Stimulated activated CD4-positive, alpha-beta T cell treated with anti-CD3 and anti-CD28 coated beads, Interleukin-12 subunit alpha, Interleukin-12 subunit beta, amount 100 ng/mL, for 4 hours (primary cell): ENCODE measurements at regions not wholly inside any gene's neighbourhood (a gene's known extent, or its start where the extent isn't known, plus 50 kb on each side); places are given as distances from the start of the nearest gene placed in this dataset.
A peak's percentile ranks its signal among the peaks of the same experiment; 100 is the strongest.

Experiments used
- DNase-seq: peaks from one replicate; pipeline ENCODE4 v3.0.0-alpha.2; 2020

DNA sequence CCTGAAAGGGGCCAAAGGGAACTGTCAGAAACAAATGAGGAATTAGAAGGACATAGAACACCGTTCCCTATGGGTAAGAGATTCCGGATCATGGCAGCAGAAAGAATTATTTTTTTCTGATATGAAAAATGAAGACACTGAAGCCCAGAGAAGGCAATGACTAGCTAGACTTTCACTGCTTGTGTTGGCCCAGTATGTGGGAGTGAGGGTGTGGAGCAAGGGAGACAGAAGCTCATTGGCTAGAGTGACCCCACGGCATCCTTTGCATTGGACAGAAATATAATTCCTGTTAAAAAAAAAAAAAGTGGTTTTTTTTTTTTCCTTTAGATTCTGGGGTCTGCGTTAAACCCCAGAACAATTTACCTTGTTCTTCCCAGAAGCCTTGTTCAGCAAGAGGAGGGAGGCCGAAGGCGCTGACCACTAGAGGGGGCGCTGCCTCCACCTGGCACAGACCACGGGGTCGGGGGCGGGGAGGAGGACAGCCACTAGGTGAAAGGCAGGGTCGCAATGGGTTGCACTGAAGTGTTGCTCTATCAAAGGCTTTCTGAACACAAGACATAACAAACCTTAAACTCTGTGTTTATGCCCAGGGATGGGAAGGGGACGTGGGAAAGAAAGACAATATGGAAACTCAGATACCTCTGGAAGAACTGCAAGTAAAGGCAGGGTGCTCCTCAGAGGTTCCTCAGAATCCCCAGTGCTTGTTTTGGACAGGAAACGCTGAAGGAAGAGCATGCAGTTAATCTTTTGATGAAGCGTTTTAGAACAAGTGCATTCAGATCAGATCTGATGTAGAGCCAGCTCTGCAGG, 156.8 kb downstream of the KCNA5 start:
- peak; percentile 3 for DNase-seq

DNA sequence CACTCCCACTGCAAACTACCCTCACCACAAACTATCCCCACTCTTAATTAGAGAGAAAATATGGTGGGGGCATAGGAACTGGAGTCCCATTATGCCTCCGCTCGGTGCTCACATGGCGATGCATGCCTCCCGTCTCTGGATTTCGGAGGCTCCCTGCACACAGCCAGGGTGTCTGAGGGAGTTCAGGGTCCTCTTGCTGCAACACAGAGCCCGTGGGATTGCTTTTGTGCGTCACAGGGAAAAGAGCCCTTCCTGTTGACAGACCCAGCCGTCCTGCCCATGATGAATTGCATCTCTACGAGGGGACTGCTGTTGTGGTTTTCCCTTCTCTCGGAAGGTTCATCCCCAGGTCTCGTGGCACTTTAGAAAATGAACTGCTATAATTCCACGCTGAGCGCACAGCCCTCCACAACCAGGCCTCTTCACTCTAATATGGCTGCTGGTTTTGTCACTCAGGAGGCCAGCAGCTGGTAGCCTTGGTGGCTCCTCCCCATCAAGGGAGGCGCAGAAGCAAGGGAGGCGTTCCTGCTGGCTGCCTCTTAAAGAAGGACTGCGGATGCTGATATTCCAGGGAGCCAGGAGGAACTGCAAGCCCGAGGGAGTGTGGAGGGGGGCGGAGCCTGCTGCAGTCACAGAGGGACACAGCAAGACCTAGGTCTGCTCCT, 158.0 kb downstream of the KCNA5 start:
- DNase-seq, result no peak

DNA sequence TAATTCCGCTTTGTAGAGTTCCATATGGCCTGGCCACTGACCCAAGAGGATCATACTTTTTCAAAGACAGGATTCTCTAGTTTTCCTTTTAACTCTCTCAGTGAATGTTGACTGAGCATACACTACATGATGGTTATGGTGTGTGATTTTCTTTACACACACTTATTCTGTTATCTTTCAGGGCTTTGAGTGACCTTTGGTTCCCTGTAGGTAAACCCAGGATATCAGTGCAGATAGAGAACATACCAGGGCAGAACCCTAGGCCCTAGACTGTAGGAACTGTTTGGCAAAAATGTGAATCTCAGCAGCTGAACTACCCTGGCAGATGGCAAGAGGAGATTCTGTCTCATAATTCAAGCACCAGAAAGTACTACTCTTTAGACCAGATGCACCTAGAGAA, 159.6 kb downstream of the KCNA5 start:
- DNase-seq, result no peak

DNA sequence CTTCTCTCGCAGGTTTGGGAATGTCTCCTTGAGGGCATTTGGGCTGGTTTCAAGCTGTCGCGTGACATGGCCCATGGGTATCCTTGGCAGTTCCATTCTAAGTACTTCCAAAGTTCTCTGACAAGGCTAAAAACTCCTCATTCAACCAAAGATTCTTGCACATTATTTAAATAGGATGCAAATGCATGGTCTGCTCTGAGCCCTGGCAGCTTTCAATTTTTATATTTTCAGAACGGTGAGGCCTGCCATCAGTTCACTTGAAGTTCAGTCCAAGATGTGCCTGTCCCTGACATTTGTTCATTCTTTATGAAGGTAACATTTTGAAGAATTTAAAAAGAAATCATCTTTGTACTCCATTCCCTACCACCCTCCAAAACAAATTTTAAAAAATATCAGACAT, 160.0 kb downstream of the KCNA5 start:
- no peak for DNase-seq

DNA sequence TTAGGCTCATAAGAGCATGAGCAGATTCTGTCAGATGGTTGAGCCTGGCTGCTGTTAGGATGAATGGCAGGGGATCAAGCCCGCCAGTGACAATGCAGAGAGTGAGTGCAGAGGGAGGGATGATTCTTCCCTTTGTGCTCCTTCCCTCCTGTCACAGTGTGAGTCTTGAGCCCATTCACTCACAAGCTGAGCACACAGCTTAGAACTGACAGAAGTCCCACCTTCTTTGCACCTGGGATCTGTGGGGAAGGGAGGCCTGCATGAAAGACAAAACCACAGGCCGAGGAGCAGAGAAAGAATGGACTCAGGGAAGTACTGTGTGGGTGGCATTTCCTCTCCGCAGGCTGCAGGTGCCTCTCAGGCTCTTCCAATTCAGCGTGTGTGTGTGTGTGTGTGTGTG, 160.6 kb downstream of the KCNA5 start:
- DNase-seq, result no peak

DNA sequence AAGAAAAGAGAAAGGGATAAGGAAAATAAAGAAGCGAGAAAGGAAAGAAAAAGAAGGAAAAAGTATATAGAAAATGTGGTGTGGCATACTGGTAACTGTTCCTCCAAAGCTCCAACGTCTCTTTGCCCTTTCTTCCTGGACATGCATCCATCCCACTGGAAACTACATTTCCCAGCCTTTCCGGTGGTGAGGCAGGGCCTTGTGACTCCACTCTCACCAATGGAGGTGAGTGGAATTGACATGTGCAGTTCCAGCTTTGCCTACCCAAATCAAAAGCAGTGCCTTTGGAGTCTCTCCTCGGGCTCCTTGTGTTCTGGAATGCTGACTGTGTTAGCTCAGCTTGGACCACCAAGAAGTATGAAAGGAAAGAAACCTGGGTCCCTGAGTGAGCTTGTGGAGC, 161.2 kb downstream of the KCNA5 start:
- no peak for DNase-seq

DNA sequence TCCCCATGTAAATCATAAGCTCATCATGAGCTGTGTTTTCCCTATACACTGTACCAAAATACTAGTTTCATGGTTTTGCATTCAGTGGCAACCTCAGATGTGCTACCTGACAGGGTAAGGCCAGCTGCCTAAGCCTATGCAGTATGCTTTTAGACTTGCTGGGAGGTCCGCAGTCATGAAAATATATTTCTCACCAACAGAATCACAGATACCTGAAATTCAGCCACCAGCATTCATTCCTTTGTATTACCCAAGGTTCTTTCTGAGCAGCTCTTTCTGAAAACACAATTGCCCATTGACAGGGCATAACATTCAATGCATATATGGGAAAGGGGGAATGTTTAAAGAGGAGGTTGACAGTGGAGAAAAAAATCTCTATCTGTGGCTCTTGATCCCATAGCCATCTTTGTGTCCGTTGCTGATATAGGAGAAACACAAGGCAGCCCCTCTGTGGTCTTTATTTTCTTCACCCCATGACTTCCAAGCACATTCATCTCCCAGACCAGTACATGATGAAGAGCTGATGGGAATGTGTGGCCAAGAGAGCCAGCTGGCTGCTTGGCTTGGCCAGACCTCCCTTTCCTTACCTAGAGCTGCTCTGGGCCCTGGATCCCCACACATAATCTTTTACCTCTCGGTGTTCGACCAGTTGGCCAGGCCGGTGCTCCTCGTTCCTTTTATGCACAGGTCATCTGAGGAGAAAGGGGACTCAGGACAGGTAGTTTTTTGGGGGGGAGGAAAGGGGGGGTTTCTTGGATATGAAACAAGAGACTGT, 162.9 kb downstream of the KCNA5 start:
- DNase-seq, result no peak

DNA sequence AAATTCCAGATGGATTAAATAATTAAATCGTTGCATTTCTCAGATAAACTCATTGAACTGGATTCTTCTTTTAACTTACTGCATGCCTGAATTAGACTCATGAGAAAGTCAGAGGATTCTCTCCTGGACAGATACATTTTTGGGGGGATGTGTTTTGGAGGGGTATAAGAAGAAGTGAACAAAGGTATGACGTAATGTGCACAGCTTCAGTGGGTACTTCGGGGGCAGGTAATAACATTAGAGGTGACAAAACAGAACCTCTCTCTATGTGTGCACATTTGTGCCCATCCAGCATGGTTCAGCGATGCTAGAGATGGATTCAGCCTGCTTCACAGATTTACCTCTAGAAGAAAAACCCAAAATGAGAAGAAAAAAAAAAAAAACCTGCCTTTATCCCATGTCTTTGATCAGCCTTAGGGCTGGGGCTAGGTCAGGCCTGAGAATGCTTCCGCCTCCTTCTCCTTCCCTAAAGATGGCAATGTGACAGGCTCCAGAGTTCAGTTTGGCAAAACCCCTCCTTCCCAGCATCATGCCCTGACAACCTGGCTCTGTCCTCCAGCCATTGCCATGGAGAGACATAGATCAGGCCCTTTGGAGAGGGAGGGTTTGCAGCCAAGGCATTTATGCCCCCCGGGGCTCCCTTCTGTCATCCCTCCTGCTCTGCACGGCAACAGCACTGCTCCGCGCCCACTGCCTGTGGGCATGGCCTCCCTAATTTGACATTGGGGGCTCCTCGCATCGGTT, 166.7 kb downstream of the KCNA5 start:
- no peak for DNase-seq

DNA sequence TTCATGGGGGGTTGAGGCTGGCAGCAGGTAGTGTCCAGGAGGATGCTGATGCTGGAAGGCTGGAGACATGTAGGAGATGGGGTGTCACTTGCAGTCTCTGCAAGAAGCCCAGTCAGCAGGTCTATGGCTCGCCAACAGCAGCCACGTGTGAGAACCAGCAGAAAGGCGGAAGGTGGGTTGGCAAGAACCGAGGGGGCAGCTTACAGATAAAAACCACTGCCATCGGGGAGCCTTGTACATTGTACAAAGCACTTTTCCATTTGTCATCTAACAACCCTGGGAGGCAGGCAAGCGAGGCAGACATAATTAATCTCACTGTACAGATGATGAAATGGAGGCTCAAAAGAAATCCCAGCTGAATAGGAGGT, 167.2 kb downstream of the KCNA5 start:
- DNase-seq, result no peak

DNA sequence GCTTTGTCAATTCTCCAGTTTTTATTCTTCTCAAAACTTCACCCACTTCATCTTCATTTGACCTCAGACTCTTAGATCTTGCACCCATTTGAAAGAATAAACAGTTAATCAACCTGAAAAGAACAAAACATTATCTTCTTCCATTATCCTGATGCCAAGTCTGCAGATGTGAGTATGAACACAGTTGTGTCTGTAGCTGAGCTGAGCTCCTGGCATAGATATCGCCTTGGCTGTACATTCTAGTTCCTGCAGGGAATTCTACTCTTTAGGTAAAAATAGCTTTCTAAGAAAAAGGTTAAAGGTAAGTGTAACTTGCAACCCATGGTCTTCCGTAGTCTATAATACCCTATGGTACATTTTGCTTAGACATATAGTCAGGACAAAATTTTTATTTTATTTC, 169.7 kb downstream of the KCNA5 start:
- no peak for DNase-seq

DNA sequence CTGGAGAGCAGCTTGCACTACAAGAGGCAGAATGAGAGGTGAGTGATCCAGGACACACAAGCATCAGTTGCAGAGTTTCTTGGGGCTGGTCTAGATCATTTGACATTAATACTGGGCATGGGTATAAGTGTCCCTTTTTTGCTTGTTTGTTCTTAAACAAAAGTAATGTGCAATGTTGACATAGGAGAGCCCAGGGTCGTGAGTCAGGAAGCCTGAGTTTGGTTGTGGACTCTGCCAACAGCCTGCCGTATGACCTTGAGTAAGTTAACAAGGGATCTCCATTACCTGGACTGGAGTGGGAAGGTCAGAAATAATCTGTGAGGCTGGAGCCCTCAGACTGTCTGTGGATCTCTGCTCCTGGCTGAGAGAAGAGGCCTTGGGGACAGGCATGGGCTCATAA, 170.3 kb downstream of the KCNA5 start:
- DNase-seq, result no peak

DNA sequence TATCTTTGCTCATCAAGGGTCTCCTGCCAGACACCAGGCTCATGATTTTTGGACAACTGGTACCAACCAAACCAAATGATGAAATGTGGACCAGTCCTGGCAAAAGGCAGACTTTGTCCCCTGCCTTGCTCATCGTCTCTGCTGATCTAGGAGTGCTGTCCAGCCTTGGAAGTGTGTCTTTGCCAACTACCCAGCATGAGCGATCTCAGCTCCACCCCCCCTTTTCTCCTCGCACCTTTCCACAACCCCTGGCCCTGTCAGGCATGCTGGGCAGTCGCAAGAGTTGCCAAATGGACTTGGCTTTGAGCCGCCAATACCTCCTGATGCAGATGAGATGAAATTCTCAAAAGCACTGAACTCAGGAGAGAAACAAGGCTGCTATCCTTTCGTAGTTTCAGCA, 174.3 kb downstream of the KCNA5 start:
- no peak for DNase-seq

DNA sequence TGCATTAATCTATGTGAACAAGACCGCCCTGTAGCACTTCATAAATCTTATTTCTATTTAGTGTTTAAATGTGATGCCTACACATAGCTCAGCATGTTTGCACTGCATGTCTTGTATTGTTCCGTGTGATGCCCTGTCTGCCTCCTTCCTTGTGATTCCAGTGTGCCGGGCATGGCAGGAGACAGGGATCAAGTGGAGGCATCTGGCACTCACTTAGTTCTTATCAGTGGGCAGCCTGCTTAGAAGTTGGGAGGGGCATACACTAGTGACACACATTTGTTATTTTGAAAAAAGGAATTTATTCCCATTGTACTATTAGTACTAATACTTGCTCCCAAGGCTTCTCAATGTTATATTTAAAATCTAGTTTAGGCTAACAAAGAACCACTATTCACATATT, 176.4 kb downstream of the KCNA5 start:
- no peak for DNase-seq

DNA sequence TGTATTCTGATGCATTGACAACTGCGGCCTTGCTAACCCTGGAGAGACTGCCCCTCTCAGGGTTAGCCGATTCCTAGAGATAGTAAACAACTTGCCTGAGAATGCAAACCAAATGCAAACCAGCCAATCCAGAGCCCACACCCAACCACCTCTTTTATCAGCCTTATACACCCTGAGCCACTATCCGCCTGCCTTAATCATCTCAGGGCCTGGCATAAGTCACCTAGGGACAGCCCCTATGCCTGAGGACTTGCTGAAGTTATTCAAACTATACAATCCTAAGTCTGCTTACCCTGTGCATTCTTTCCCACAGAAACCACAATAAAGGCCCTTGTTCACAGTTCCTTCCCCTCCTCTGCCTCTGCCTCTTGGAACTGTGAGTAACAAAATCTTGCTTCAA, 177.2 kb downstream of the KCNA5 start:
- no peak for DNase-seq

DNA sequence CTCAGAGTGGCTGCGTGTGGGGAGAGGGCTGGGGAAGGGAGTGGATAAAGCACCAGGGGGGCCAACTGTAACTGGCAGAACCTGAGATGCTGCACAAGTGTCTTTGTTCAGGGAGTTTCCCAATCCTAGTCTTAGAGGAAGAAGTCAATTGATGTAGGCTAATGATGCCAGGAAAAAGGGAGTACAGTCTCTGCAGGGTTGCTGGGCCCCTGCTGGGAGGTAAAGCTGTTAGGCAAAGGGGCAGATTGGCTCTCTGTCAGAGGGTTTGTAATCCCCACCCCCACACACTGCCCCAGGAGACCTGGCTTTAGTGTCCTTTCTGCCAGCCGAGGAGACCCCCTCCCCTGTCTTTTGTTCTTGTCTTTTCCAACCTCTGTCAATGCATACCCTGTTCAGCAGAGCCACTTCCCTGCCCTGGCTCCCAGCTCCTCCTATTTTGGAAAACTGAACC, 178.4 kb downstream of the KCNA5 start:
- no peak for DNase-seq

DNA sequence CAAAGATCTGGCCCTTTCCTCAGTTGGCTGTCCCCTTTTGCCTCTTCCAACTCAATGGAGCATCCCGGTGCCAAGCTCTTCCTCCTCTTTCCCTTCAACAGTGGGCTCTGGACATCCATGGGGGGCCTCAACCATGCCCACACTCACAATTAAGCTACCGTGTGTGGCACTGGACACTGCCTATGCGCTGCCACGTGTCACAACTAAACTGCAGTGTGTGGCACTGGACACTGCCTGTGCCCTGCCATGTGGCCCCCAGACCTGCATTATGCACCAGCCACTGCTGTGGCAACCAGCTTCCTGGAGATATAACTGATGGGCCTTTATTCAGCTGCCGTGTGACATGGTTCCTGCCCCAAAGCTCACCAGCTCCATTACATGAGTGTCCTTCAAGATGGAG, 179.1 kb downstream of the KCNA5 start:
- no peak for DNase-seq

DNA sequence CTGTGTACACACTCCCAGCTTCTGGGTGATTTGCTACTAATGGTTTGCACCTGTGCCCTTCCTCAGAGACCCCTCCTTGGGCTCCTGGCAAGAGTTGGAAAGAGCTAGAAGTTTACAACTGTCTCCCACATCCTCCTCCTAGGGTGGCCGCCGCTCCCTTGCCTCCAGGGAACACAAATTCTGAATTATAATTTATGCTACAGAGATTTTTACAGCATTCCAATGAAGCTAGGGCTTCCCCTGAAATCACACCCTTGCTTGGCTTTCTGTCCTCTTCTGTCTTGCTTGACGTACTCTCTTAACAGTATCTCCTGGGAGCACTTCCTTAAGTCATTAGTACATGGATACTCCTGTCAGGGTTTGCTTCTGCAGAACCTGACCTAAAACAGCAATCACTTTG, 180.2 kb downstream of the KCNA5 start:
- no peak for DNase-seq

DNA sequence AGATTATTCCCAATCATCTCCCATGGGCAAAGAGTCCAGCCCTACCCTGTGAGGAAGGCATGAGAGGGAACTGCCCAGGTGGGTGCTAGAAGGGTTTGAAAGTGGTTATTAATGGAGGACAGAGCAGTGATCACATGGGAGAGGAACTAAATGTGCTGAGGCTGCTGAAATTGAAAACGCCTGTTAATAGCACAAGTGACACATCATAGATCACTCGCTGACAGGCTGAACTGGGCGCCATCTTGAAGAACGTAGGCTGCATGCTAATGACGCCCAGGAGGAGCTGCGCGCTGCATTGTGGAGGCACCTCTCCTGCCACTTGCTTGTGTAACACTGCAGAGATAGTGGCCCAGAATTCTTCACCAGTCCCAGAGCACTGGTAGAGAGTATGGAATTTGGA, 182.9 kb downstream of the KCNA5 start:
- no peak for DNase-seq

DNA sequence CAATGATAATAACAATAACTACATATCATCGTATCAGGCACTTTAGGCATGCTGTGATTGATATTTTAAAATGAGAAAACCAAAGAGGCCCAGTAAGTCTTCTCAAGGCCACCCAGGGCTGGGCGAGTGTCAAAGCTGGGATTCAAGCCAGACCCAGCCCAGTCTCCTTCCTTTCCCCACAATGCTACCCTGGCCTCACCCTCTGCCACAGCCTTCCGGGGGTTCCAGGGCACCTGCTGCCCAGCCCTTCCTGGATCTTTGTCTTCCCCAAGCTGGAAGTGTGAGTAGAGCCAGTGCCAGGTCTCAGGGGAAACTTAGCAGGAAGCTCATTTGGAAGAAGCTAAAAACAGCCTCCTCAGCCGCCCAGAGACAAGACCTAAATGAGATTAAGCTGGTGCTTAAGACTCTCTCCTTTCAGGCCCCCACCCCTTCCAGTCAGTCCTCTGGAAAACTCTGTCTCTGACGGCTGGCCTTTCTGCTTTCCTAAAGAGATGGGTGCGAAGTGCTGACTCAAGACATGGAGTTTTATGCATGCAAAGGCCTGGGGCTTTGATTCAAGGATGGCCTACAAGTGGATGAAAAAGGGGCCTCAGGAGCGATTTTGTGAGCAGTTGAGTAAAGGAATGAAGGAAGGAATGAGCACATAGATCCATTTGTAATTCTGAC, 184.2 kb downstream of the KCNA5 start:
- DNase-seq, result no peak

DNA sequence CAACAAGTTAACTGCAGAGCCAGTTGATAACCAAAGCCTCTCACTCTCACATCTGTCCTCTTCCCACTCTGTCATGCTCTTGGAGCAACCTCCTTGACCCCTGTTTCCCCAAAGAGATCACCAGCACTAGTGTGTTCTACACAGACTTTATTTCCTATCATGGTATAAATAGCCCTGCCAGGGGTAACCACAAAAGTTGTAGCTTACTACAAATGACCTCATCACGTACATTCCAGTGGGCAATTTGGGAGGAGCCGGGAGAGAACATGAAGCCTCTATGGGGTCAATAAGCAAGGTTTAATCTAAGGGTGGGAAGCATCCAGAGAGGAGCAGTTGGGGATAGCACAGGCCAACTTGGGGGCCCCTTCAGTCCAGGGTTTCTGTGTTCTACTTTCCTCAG, 186.5 kb downstream of the KCNA5 start:
- DNase-seq, result no peak

DNA sequence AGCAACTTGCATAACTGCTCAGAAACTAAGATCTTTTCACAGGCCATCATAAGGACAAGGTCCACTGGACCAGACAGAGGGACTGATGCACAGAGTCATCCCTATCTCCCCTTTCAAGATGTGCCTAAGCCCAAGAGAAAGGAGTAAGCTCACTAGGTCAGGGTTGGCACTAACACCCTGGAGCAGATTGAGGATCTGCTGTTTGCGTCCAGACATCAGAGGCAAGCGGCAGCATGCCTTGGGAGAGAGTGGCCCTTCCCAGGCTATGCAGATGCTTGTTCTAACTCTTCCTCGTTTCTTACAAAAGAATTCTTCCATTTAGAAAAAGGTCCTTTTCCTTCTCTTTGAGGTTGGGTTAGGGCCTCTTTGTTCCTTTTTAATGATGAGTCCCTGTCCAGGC, 187.2 kb downstream of the KCNA5 start:
- no peak for DNase-seq

DNA sequence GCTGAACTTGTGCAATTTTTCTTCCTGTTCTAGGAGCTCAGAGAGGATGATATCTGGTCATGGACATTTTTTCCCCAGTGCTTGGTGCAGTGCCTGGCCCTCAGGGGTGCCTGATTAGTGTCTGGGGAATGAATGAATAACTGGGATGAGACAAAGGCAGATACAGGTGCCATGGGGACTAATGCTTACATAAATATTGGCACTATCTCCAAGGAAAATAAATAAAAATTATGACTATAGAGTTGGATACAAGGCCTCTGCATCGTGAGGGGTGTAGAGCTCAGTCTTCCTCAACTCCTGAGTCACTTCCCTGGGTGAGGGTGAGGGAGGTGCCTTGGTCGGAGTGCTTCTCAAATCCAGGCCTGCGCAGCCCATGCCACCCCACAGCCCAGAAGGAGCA, 188.6 kb downstream of the KCNA5 start:
- DNase-seq, result no peak
